GM19452 (cell line): ENCODE measurements at regions not wholly inside any gene's neighbourhood (a gene's known extent, or its start where the extent isn't known, plus 50 kb on each side); places are given as distances from the start of the nearest gene placed in this dataset.
"Not testable (repeated sequence)": the region's sequence is repeated elsewhere in the genome, so short reads cannot be mapped to it uniquely, and the experiment has no call there.

ENCODE experiments used
- ATAC-seq: cut with Tn5 transposase; IDR thresholded peaks from one replicate; pipeline ENCODE4 v1.9.1; 2021; ENCODE audit not compliant: unreplicated experiment

- no peak for ATAC-seq
These were observed 622.2 kb upstream of the ZNF385D start for GRCh38 chr3:22373182-22373581.

DNA sequence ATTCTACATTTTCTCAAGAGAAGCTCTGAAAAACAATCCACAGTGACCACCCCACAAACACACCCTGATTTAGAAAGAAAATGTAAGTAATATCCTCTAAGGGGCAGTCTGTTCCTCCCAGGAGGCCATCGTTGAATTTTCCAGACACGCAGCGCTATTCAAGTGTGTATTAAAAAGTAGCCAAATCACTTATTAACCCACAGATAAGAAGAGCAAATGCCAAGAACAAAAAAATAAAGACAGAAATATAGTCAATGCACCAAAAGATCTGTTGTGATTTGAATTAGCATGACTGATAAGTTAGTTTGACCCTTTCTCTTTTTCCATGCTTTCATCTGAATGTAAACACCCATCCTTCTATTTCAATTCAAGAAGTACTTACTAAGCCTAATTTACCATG lies 622.8 kb upstream of the ZNF385D start:
- no peak for ATAC-seq

- no peak for ATAC-seq
These were observed 626.4 kb upstream of the ZNF385D start for GRCh38 chr3:22377421-22377820.

DNA sequence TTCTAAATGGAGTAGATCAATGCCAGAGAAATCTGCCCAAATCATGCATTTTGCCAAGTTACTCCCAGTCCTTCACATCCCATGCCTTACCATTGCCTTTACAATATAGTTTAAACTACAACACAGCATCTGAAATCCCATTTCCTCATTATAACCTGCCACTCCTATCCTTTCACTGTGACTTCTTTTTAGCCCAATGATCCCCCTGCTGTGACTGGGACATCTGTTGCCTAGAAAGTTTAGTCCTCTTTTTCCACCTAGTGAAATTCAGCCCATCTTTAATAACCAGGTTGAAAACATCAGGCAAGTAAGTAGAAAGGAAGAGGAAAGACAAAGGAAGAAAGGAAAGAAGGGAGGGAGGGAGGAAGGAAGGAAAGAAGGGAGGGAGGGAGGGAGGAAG lies 627.9 kb upstream of the ZNF385D start:
- ATAC-seq = no peak

DNA sequence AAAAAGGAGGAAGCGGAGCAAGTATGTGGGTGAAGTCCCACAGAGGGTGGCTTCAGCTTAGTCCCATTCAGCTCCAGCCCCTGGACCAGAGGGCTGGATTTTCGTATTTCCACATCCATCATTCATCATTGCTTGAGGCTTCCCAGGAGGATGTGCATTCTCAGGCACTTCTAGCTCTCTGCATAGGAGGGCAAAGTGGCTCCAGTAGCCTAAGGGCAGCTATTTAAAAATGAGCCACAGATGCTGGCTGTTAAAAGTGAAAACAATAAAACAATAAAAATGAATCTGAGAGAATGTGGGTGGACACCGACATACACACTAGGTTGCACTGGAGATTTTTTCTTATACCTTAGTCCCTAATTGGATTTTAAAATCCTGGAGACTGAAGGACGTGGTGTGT lies 629.2 kb upstream of the ZNF385D start:
- no peak for ATAC-seq

DNA sequence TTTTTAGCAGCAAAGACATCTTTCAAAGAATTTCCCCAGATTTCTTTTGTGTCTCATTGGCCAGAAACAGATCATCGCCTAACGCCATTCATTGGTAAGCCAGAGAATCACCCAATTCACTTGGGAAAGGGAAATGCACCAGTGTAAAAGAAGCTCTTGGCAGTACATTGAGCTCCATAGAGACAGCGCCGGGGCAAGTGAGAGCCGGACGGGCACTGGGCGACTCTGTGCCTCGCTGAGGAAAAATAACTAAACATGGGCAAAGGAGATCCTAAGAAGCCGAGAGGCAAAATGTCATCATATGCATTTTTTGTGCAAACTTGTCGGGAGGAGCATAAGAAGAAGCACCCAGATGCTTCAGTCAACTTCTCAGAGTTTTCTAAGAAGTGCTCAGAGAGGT lies 630.6 kb upstream of the ZNF385D start:
- not testable (repeated sequence) for ATAC-seq

GRCh38 chr3:22383285-22383684 lies 632.3 kb upstream of the ZNF385D start:
- no peak for ATAC-seq

DNA sequence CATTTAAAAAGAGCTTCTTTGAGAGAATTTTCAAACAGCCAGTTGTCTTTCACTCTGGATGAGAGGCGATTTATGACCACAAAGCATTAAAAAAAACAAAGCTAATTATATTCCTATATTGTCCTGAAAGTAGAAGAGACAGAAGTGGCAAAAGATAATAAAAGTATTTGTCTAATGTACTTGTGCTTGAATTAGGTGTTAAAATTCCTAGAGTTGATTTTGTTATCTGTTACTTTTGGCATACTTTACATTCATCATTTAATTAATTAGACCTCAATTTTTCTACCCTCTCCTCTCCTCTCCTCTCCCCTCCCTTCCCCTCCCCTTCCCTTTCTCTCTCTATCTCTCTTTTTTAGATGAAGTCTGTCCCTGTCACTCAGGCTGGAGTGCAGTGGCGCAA lies 635.1 kb upstream of the ZNF385D start:
- ATAC-seq = no peak

- no peak for ATAC-seq
These were observed 641.3 kb upstream of the ZNF385D start for GRCh38 chr3:22392286-22392685.

- no peak for ATAC-seq
These were observed 641.8 kb upstream of the ZNF385D start for GRCh38 chr3:22392859-22393258.

DNA sequence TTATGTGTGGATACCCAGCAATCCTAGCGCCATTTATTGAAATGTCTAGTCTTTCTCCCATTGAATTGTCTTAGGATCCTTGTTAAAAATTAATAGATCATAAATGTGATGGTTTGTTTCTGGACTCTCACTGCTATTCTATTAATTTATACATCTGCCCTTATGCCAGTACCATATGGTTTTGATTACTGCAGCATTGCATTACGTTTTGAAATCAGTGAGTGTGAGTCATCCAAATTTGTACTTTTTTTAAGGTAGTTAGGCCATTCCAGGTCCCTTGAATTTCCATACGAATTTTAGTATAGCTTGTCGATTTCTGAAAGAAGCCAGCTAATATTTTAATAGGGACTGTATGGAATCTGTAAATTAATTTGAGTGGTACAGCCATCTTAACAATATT lies 648.6 kb upstream of the ZNF385D start:
- ATAC-seq = no peak

GRCh38 chr3:22401499-22401898 lies 650.5 kb upstream of the ZNF385D start:
- ATAC-seq = no peak

- no peak for ATAC-seq
These were observed 663.2 kb upstream of the ZNF385D start for GRCh38 chr3:22414239-22414638.

- not testable (repeated sequence) for ATAC-seq
These were observed 665.9 kb upstream of the ZNF385D start for GRCh38 chr3:22416838-22417446.

DNA sequence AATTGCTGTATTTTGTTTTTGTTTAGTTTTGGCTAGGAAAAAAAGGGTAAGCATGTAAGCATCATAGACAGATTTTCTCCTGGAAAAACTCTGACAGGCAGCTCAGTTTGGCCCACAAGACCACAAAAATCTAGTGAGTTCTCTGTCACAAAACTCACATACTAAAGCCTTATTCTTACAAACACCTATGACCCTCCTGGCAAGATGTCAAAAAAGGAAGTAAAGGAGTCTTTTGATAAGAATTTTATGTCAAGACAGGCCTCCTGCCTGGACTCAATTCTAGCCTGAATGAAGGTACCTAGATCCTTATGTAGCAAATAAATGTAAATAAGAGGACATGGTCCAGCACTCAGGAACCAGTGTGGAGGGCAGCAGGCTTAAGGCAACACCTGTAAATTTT lies 668.3 kb upstream of the ZNF385D start:
- ATAC-seq = no peak

DNA sequence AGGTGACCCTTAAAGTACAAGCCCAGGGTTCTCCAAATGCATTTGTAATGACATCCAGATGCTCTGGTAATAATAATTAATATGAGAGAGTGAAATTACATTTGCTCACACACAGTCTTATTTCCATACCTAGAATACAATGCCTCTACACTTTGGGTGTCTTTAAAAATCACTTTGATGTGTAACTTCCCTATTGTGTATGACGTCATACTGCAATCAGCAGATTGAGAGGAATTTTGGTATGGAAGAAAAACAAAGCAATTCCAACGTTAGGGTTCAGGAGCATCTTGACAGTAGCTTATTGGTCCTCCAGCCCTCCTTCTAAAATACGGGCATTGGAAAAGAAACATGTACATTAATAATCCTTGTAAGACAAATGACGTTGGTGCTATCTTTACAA lies 670.6 kb upstream of the ZNF385D start:
- no peak for ATAC-seq

DNA sequence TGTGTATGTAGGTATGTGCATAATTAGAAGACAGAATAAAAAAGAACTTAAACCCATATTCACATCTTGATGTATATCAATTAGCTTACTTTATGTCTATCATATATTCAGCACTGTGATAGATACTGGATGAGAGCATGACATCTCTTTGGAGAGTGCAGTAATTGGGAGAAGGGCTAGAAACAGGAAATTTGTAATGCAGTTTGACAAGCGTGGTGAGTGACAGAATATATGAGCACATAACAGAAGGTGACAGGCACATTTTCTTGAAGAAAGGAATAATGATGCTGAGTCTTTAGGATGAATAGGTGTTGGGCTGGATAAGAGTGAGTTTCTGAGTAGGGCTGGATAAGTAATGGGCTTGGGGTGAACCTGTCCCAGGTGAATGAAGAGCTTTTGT lies 680.3 kb upstream of the ZNF385D start:
- no peak for ATAC-seq

GRCh38 chr3:22439626-22440025 lies 688.6 kb upstream of the ZNF385D start:
- ATAC-seq = no peak

- ATAC-seq = no peak
These were observed 690.7 kb upstream of the ZNF385D start for GRCh38 chr3:22441711-22442110.

- ATAC-seq = no peak
These were observed 692.7 kb upstream of the ZNF385D start for GRCh38 chr3:22443571-22444233.

DNA sequence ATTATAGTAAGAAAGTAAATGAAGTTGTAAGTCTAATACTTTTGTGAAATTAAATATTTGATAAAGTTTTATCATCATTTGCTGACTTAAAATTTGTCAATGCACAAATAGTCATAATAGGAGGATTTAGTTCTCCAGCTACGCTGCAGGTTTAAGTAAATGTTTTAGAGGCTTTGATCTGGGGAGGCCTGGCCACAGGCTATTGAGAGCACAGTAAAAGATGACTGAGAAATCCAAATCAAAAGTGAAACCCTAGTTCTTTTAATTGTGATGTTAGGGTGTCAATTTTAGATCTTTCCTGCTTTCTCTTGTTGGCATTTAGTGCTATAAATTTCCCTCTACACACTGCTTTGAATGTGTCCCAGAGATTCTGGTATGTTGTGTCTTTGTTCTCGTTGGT lies 694.3 kb upstream of the ZNF385D start:
- ATAC-seq = not testable (repeated sequence)

DNA sequence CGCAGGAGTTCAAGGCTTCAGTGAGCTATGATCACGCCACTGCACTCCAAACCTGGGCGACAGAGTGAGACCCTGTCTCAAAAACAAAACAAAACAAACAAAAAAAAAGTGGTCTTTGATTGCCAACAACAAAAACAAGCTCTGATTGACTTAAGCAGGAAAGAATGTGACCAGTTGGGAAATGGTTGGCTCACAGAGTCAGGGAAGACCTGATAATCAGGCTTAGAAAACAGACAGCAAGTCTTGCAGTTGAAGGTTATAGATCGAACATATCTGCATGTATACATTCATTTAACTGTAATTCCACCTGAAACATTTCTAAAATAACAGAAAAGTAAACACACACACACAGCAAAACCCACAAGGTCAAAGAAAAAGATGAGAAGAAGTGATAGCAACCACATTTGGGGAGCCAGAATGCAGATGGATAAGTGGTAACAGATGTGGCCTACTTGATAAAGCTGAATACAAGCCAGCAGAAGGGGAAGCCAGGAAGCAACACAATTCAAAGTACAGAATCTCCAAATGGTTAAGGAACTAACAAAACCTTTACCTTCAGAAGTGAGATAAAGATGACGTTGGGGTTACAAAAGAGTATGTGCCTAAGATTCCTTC lies 699.9 kb upstream of the ZNF385D start:
- ATAC-seq = no peak

GRCh38 chr3:22451501-22451900 lies 700.5 kb upstream of the ZNF385D start:
- no peak for ATAC-seq
